ENCODE measurements at regions not wholly inside any gene's neighbourhood (a gene's known extent, or its start where the extent isn't known, plus 50 kb on each side); places are given as distances from the start of the nearest gene placed in this dataset.

DNA sequence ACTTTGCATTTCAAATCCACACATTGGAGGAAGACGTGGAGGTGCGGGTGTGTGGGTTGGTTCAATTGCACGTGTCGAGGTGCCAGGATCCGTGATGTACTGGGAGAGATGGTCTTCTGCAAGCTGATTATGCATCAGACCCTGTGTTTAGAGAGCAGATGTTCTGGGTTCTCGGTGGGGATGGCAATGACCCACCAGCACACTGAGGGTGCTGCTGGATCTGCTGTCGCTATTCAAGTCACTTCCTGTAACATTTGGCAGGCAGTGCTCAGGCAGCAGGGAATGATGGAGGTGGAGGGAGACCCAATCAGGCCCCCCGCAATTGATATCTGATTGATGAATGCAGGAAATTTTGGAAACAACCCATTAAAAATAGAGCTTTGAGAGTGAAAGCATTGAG is 830.1 kb upstream of the POU3F3 start:
- Histone ChIP-seq H3K4me1 (no peaks in the 10 kb centered on the region), H3K36me3 (no peaks in the 10 kb centered on the region), H3K4me3 (no peak overlapping the region), H3K27ac (no peak overlapping the region), H3K27me3 (replicated peaks in 1 of 7) (no peaks in the 10 kb centered on the region), H3K9me3 (no peaks in the 10 kb centered on the region)
- TF ChIP-seq POLR2AphosphoS5 (IDR thresholded peaks at IDR 0.05) (no peak), POLR2A (IDR thresholded peaks at IDR 0.05) (no peak)
- TF ChIP-seq, protein P1, sequence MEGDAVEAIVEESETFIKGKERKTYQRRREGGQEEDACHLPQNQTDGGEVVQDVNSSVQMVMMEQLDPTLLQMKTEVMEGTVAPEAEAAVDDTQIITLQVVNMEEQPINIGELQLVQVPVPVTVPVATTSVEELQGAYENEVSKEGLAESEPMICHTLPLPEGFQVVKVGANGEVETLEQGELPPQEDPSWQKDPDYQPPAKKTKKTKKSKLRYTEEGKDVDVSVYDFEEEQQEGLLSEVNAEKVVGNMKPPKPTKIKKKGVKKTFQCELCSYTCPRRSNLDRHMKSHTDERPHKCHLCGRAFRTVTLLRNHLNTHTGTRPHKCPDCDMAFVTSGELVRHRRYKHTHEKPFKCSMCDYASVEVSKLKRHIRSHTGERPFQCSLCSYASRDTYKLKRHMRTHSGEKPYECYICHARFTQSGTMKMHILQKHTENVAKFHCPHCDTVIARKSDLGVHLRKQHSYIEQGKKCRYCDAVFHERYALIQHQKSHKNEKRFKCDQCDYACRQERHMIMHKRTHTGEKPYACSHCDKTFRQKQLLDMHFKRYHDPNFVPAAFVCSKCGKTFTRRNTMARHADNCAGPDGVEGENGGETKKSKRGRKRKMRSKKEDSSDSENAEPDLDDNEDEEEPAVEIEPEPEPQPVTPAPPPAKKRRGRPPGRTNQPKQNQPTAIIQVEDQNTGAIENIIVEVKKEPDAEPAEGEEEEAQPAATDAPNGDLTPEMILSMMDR (IDR thresholded peaks at IDR 0.05 in 8 of 11, conservative IDR thresholded peaks at IDR 0.05 in 3 of 11) = no peak
- no peak for DNase-seq
- intact Hi-C loops (cut with DNase I; ENCODE audit: low total_unique reads) = no loop called here
- 35 to 50% (median 42%) methylated on average over 8 of the region's 8 CpGs for WGBS, 5 donors

DNA sequence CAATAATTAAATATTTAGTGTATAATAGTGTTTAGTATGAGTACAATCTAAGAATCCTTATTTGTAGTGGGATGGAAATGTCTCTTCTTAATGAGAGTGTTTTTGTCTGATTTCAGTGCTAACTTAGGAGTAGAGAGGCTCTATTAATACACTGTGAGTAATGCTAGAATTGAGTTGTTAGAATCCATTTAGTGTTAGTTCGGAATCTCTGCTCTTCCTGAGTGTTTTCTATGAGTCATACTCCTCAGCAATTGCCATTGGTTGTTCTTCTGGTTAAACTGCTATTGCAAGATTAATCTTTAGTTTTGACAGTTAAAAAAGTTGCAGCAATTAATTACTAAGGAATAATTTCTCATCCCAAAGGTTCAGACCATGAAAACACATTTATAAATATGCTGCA is 828.6 kb upstream of the POU3F3 start:
- intact Hi-C loops (cut with DNase I; ENCODE audit: low total_unique reads) = no loop called here
- 47 to 79% (median 70%) methylated on average over 1 of the region's 1 CpG for WGBS, 5 donors
- DNase-seq = no peak

DNA sequence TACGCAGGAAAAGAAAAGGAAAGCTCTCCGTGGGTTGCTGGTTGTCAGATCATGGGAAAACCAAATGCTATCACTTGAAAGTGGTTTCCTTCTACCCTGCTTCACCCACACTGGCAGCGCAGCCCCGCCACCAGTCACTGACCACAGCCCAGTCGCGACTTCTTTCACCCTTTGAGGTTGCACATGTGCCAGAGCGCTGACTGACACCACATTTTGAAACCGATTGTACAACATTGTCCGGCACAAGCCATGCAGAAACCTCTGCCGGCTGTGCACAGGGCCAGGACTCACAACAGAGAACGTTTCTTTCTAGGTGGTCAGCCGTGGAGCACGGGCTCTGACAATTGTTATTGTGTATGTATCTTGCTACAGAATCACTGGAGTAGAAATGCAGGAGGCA is 827.2 kb upstream of the POU3F3 start:
- 79 to 84% (median 80%) methylated on average over 13 of the region's 13 CpGs for WGBS, 5 donors
- no peak overlapping the region for H3K4me3 ChIP-seq

More for the DNA sequence above, 828.6 kb upstream of the POU3F3 start:
- Histone ChIP-seq H3K4me3 (no peak overlapping the region), H3K36me3 (no peaks in the 10 kb centered on the region), H3K27ac (no peak overlapping the region), H3K9me3 (no peaks in the 10 kb centered on the region), H3K27me3 (replicated peaks in 1 of 7) (no peaks in the 10 kb centered on the region), H3K4me1 (no peaks in the 10 kb centered on the region)
- TF ChIP-seq POLR2AphosphoS5 (IDR thresholded peaks at IDR 0.05) (no peak), POLR2A (IDR thresholded peaks at IDR 0.05) (no peak)
- TF ChIP-seq, protein P1 (IDR thresholded peaks at IDR 0.05 in 8 of 11, conservative IDR thresholded peaks at IDR 0.05 in 3 of 11) = no peak

DNA sequence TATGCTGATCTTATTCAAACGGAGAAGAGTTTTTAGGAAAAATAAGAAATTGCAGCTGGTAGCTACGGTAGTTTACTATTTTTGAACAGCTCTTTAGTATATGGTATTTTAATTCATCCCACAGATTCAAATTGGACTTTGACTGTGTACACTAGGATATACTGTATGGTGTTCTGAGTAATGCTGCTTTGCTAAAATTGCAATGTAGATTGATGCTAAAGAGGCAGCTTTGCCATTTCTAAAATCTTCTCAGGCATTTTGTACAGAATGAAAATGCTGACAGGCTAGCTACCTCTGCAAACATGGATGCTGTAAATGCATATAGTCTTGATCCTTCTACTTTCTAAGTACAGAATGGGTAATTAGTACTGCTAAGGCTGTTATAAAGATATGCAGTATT is 826.6 kb upstream of the POU3F3 start:
- Histone ChIP-seq H3K27ac (no peak overlapping the region), H3K36me3 (no peaks in the 10 kb centered on the region), H3K27me3 (replicated peaks in 1 of 7) (no peaks in the 10 kb centered on the region), H3K4me3 (no peak overlapping the region), H3K4me1 (no peaks in the 10 kb centered on the region), H3K9me3 (no peaks in the 10 kb centered on the region)
- TF ChIP-seq POLR2A (IDR thresholded peaks at IDR 0.05) (no peak), POLR2AphosphoS5 (IDR thresholded peaks at IDR 0.05) (no peak)
- TF ChIP-seq, protein P1 (IDR thresholded peaks at IDR 0.05 in 8 of 11, conservative IDR thresholded peaks at IDR 0.05 in 3 of 11) = no peak
- 82 to 91% (median 86%) methylated on average over 2 of the region's 2 CpGs for WGBS, 5 donors
- DNase-seq = no peak
- intact Hi-C loops (cut with DNase I; ENCODE audit: low total_unique reads) = no loop called here

More for the DNA sequence above, 827.2 kb upstream of the POU3F3 start:
- no peaks in the 10 kb centered on the region for H3K27me3 ChIP-seq (replicated peaks in 1 of 7)
- intact Hi-C loops (cut with DNase I; ENCODE audit: low total_unique reads) = no loop called here
- no peak for DNase-seq
- H3K27ac ChIP-seq = no peak overlapping the region
- H3K4me1 ChIP-seq = no peaks in the 10 kb centered on the region
- no peak for TF ChIP-seq POLR2A (IDR thresholded peaks at IDR 0.05)
- no peak for TF ChIP-seq POLR2AphosphoS5 (IDR thresholded peaks at IDR 0.05)
- TF ChIP-seq, protein P1 (IDR thresholded peaks at IDR 0.05 in 8 of 11, conservative IDR thresholded peaks at IDR 0.05 in 3 of 11) = no peak
- H3K36me3 ChIP-seq = no peaks in the 10 kb centered on the region
- H3K9me3 ChIP-seq = no peaks in the 10 kb centered on the region

Measured in spleen (tissue), 11 donors.